SU-DHL-6 (cell line): ENCODE measurements at regions not wholly inside any gene's neighbourhood (a gene's known extent, or its start where the extent isn't known, plus 50 kb on each side); places are given as distances from the start of the nearest gene placed in this dataset.

Experiments used
- CTCF ChIP-seq: fragments of 200-600 bp; sonication (generic); IDR thresholded peaks from one replicate; pipeline ENCODE4 v1.5.1; 2017; ENCODE audit warnings: antibody characterized with exemption, mild to moderate bottlenecking, low read length, moderate library complexity; ENCODE audit not compliant: insufficient read depth, poor library complexity, severe bottlenecking
- EZH2phosphoT487 ChIP-seq: fragments of 200-600 bp; sonication (generic), shearing (Covaris generic); conservative IDR thresholded peaks from 2 replicates; pipeline ENCODE4 v1.6.1; 2018; ENCODE audit warnings: mild to moderate bottlenecking, antibody characterized with exemption, low read length, moderate library complexity, mixed read lengths

DNA sequence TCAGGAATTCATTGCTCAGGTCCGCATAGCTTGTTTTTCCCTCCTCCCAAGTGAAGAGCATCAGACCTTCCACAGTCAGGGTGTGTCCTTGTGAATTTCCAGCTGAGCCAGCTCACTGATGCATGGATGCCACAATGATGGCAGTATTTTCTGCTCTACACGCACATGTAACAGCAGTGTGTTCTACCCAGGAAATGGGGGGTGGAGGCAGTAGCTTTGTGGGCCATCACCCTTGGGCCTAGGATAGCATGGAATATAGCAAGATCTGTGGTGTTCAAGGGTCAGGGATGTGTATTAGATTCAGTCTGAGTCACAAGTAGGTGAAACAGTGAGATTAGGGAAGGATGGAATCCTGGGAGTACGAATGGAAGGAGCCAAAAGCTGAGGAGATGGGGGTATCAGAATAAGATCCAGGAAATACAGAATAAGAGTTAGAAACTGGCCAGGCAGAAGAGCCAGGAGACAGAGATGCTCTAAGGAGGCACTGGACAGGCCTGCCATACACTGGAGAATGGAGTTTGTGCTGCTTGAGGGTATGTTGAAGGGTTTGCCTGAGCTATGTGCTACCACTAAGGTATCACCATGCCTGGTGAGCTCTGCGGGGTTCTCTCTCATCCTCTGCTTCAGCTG is 90.6 kb upstream of the CNIH3 start:
- TF ChIP-seq CTCF (no peak), EZH2phosphoT487 (no peak)
